ENCODE measurements at regions not wholly inside any gene's neighbourhood (a gene's known extent, or its start where the extent isn't known, plus 50 kb on each side); places are given as distances from the start of the nearest gene placed in this dataset.

GRCh38 chr6:169075915-169076654 lies 177.6 kb downstream of the THBS2 start:
- Histone ChIP-seq H3K36me3 (no peaks in the 10 kb centered on the region), H3K27ac (no peak overlapping the region), H3K9me3 (replicated peaks) (no peaks in the 10 kb centered on the region), H3K4me3 (no peak overlapping the region), H3K4me1 (replicated peaks) (peaks cover 39% of the 10 kb centered on the region), H3K27me3 (replicated peaks) (no peaks in the 10 kb centered on the region)
- DNase-seq (ENCODE audit: low read depth in 1 of 2, low spot score in 2 of 2): no peak

GRCh38 chr6:169075211-169075914 lies 178.3 kb downstream of the THBS2 start:
- no peak for DNase-seq (ENCODE audit: low read depth in 1 of 2, low spot score in 2 of 2)
- Histone ChIP-seq H3K27me3 (replicated peaks) (no peaks in the 10 kb centered on the region), H3K4me3 (no peak overlapping the region), H3K36me3 (no peaks in the 10 kb centered on the region), H3K27ac (no peak overlapping the region), H3K9me3 (replicated peaks) (no peaks in the 10 kb centered on the region), H3K4me1 (replicated peaks) (peaks cover 46% of the 10 kb centered on the region)

- Histone ChIP-seq H3K4me3 (no peak overlapping the region), H3K4me1 (replicated peaks) (peaks cover 54% of the 10 kb centered on the region), H3K27me3 (replicated peaks) (no peaks in the 10 kb centered on the region), H3K27ac (peak overlapping the region; percentile 99), H3K36me3 (no peaks in the 10 kb centered on the region), H3K9me3 (replicated peaks) (no peaks in the 10 kb centered on the region)
- peak in 1 of 2 experiments; percentile 48 for DNase-seq (ENCODE audit: low read depth in 1 of 2, low spot score in 2 of 2)
Measured at GRCh38 chr6:169074526-169074925, 179.1 kb downstream of the THBS2 start.

GRCh38 chr6:169073311-169073710 lies 180.3 kb downstream of the THBS2 start:
- Histone ChIP-seq H3K36me3 (no peaks in the 10 kb centered on the region), H3K27me3 (replicated peaks) (no peaks in the 10 kb centered on the region), H3K4me1 (replicated peaks) (peaks cover 56% of the 10 kb centered on the region), H3K4me3 (no peak overlapping the region), H3K9me3 (replicated peaks) (no peaks in the 10 kb centered on the region), H3K27ac (peak overlapping the region; percentile 99)
- peak; percentile 96 to 97 for DNase-seq (ENCODE audit: low read depth in 1 of 2, low spot score in 2 of 2)

GRCh38 chr6:169072127-169073042 lies 181.3 kb downstream of the THBS2 start:
- Histone ChIP-seq H3K27me3 (replicated peaks) (no peaks in the 10 kb centered on the region), H3K4me1 (replicated peaks) (peaks cover 56% of the 10 kb centered on the region), H3K27ac (peak overlapping the region; percentile 99), H3K4me3 (no peak overlapping the region; the same call in 1 of the 2 replicates), H3K9me3 (replicated peaks) (no peaks in the 10 kb centered on the region), H3K36me3 (no peaks in the 10 kb centered on the region)
- DNase-seq (ENCODE audit: low read depth in 1 of 2, low spot score in 2 of 2): peak; percentile 96

- no peaks in the 10 kb centered on the region for H3K36me3 ChIP-seq
- H3K9me3 ChIP-seq (replicated peaks): no peaks in the 10 kb centered on the region
Measured at GRCh38 chr6:169071394-169071793, 182.3 kb downstream of the THBS2 start.

GRCh38 chr6:169070506-169071176 lies 183.0 kb downstream of the THBS2 start:
- H3K9me3 ChIP-seq (replicated peaks): no peaks in the 10 kb centered on the region
- H3K27me3 ChIP-seq (replicated peaks): no peaks in the 10 kb centered on the region
- peak overlapping the region; percentile 99 for H3K27ac ChIP-seq
- no peak overlapping the region for H3K4me3 ChIP-seq
- DNase-seq (ENCODE audit: low read depth in 1 of 2, low spot score in 2 of 2): peak; percentile 94 to 97
- peaks cover 56% of the 10 kb centered on the region for H3K4me1 ChIP-seq (replicated peaks)
- no peaks in the 10 kb centered on the region for H3K36me3 ChIP-seq

More at GRCh38 chr6:169071394-169071793, 182.3 kb downstream of the THBS2 start:
- Histone ChIP-seq H3K4me3 (no peak overlapping the region), H3K27ac (peak overlapping the region; percentile 99), H3K27me3 (replicated peaks) (no peaks in the 10 kb centered on the region), H3K4me1 (replicated peaks) (peaks cover 56% of the 10 kb centered on the region)
- no peak for DNase-seq (ENCODE audit: low read depth in 1 of 2, low spot score in 2 of 2)

GRCh38 chr6:169069356-169069755 lies 184.3 kb downstream of the THBS2 start:
- H3K27me3 ChIP-seq (replicated peaks): no peaks in the 10 kb centered on the region
- peak overlapping the region; percentile 99 for H3K27ac ChIP-seq
- DNase-seq (ENCODE audit: low read depth in 1 of 2, low spot score in 2 of 2): no peak
- H3K9me3 ChIP-seq (replicated peaks): no peaks in the 10 kb centered on the region
- H3K36me3 ChIP-seq: no peaks in the 10 kb centered on the region
- no peak overlapping the region for H3K4me3 ChIP-seq
- H3K4me1 ChIP-seq (replicated peaks): peaks cover 48% of the 10 kb centered on the region

GRCh38 chr6:169064194-169064593 lies 189.5 kb downstream of the THBS2 start:
- Histone ChIP-seq H3K4me1 (replicated peaks) (no peaks in the 10 kb centered on the region), H3K27ac (no peak overlapping the region), H3K27me3 (replicated peaks) (no peaks in the 10 kb centered on the region), H3K36me3 (no peaks in the 10 kb centered on the region), H3K9me3 (replicated peaks) (no peaks in the 10 kb centered on the region), H3K4me3 (no peak overlapping the region)
- DNase-seq (ENCODE audit: low read depth in 1 of 2, low spot score in 2 of 2): no peak

- Histone ChIP-seq H3K4me1 (replicated peaks) (no peaks in the 10 kb centered on the region), H3K9me3 (replicated peaks) (no peaks in the 10 kb centered on the region), H3K27ac (no peak overlapping the region), H3K36me3 (no peaks in the 10 kb centered on the region), H3K4me3 (no peak overlapping the region), H3K27me3 (replicated peaks) (no peaks in the 10 kb centered on the region)
- no peak for DNase-seq (ENCODE audit: low read depth in 1 of 2, low spot score in 2 of 2)
Measured at GRCh38 chr6:169062272-169062671, 191.4 kb downstream of the THBS2 start.

- no peak overlapping the region for H3K4me3 ChIP-seq
- H3K4me1 ChIP-seq (replicated peaks): no peaks in the 10 kb centered on the region
- no peaks in the 10 kb centered on the region for H3K9me3 ChIP-seq (replicated peaks)
- H3K27me3 ChIP-seq (replicated peaks): no peaks in the 10 kb centered on the region
- peak in 1 of 2 experiments; percentile 25 for DNase-seq (ENCODE audit: low read depth in 1 of 2, low spot score in 2 of 2)
- no peaks in the 10 kb centered on the region for H3K36me3 ChIP-seq
- no peak overlapping the region for H3K27ac ChIP-seq
Measured at GRCh38 chr6:169058634-169059033, 195.0 kb downstream of the THBS2 start.

GRCh38 chr6:169052462-169052861 lies 201.2 kb downstream of the THBS2 start:
- Histone ChIP-seq H3K4me3 (no peak overlapping the region), H3K27ac (no peak overlapping the region), H3K27me3 (replicated peaks) (no peaks in the 10 kb centered on the region), H3K9me3 (replicated peaks) (no peaks in the 10 kb centered on the region; the same call in 1 of the 2 replicates), H3K4me1 (replicated peaks) (no peaks in the 10 kb centered on the region), H3K36me3 (no peaks in the 10 kb centered on the region)
- DNase-seq (ENCODE audit: low read depth in 1 of 2, low spot score in 2 of 2): no peak

- Histone ChIP-seq H3K27me3 (replicated peaks) (no peaks in the 10 kb centered on the region), H3K4me3 (no peak overlapping the region), H3K4me1 (replicated peaks) (peaks cover 5% of the 10 kb centered on the region), H3K9me3 (replicated peaks) (no peaks in the 10 kb centered on the region; the same call in 1 of the 2 replicates), H3K27ac (no peak overlapping the region), H3K36me3 (no peaks in the 10 kb centered on the region)
- no peak for DNase-seq (ENCODE audit: low read depth in 1 of 2, low spot score in 2 of 2)
Measured at GRCh38 chr6:169051371-169051770, 202.3 kb downstream of the THBS2 start.
